Stimulated activated effector memory CD8-positive, alpha-beta T cell treated with anti-CD3 and anti-CD28 coated beads, Interleukin-12 subunit alpha, Interleukin-12 subunit beta, amount 100 ng/mL, for 72 hours (primary cell): ENCODE measurements at regions not wholly inside any gene's neighbourhood (a gene's known extent, or its start where the extent isn't known, plus 50 kb on each side); places are given as distances from the start of the nearest gene placed in this dataset.

Experiments
- ATAC-seq: fragments of 150-1000 bp; cut with Tn5 transposase; 2 replicates; pipeline ENCODE4 v1.10.0; 2021
- DNase-seq, 2 donors: peaks; one replicate each; pipeline ENCODE4 v3.0.0; 2021 to 2022; ENCODE audit warnings: low spot score in 2 of 2
- H3K27ac Mint-ChIP-seq: one replicate; pipeline ENCODE4 v1.8.0; 2022; ENCODE audit warnings: mild to moderate bottlenecking, mixed read lengths
- H3K36me3 Mint-ChIP-seq: one replicate; pipeline ENCODE4 v1.8.0; 2022; ENCODE audit warnings: mild to moderate bottlenecking, mixed read lengths
- H3K4me1 Mint-ChIP-seq: one replicate; pipeline ENCODE4 v1.8.0; 2022; ENCODE audit warnings: mixed read lengths
- H3K4me3 Mint-ChIP-seq: one replicate; pipeline ENCODE4 v1.8.0; 2022; ENCODE audit warnings: mild to moderate bottlenecking, mixed read lengths
- H3K9me3 Mint-ChIP-seq: one replicate; pipeline ENCODE4 v1.8.0; 2022; ENCODE audit warnings: mixed read lengths

DNA sequence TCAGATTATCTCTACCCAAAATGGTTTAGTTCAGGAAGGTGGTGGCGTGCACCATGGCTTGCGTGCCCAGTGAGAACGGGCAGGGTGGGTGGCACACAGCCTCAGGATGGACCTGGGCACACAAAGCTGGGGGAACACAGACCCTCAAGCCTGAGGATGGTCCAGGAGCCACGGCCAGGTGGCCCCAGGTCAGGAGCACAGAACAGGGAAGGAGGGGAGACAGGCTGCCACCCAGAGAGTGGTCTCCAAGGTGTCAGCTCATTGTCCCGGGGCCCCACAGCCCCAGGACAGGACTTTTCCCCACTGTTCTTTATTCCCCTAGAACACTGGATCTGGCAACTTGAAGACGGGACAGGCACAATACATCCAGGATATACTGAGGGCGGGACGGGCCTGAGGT lies 75.6 kb upstream of the MGMT start:
- no peak overlapping the region for H3K27ac Mint-ChIP-seq
- H3K36me3 Mint-ChIP-seq = no peaks in the 10 kb centered on the region
- ATAC-seq (no peak), DNase-seq (no peak)
- H3K4me1 Mint-ChIP-seq = no peaks in the 10 kb centered on the region
- H3K9me3 Mint-ChIP-seq = no peaks in the 10 kb centered on the region
- no peak overlapping the region for H3K4me3 Mint-ChIP-seq

DNA sequence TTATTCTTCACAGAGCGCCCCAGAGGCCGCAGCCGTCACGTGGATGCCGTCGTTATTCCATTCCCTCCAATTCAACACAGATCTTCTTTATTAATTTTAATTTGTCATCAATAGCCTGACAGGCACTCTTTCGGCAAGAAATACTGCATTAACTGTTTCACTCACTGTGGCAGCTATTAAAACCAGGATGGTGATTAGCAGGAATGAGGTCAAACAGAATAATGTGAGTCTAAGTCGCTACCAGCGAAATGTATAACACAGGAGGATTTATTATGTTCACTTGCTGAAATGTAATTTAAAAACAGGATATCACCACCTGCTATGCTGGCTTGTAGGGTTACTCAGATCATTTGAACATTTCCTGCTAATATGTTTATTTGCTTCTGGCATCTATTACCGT lies 74.2 kb upstream of the MGMT start:
- no peaks in the 10 kb centered on the region for H3K4me1 Mint-ChIP-seq
- ATAC-seq (no peak), DNase-seq (no peak)
- H3K36me3 Mint-ChIP-seq = no peaks in the 10 kb centered on the region
- no peak overlapping the region for H3K4me3 Mint-ChIP-seq
- H3K9me3 Mint-ChIP-seq = no peaks in the 10 kb centered on the region
- no peak overlapping the region for H3K27ac Mint-ChIP-seq

DNA sequence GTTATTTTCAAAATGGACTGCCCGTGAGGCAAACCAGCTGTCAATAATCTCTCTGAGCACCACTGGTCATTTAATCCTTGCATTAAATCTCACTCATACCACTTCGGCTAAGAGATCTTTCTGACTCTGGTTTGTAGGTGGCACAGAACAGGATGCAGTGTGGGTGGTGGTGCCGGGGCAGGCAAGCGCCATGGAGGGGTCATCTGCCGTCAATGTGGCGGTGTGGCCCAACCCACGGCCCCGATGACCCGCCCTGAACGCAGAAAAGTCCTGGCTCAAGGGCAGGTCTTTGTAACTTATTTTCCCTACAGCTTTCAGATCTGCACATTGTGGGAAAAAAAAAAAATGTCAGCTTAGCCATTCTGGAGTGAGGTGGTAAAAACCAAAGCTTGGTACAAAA lies 73.2 kb upstream of the MGMT start:
- DNase-seq (no peak), ATAC-seq (no peak)
- no peak overlapping the region for H3K27ac Mint-ChIP-seq
- no peak overlapping the region for H3K4me3 Mint-ChIP-seq
- no peaks in the 10 kb centered on the region for H3K9me3 Mint-ChIP-seq
- no peaks in the 10 kb centered on the region for H3K4me1 Mint-ChIP-seq
- H3K36me3 Mint-ChIP-seq = no peaks in the 10 kb centered on the region

DNA sequence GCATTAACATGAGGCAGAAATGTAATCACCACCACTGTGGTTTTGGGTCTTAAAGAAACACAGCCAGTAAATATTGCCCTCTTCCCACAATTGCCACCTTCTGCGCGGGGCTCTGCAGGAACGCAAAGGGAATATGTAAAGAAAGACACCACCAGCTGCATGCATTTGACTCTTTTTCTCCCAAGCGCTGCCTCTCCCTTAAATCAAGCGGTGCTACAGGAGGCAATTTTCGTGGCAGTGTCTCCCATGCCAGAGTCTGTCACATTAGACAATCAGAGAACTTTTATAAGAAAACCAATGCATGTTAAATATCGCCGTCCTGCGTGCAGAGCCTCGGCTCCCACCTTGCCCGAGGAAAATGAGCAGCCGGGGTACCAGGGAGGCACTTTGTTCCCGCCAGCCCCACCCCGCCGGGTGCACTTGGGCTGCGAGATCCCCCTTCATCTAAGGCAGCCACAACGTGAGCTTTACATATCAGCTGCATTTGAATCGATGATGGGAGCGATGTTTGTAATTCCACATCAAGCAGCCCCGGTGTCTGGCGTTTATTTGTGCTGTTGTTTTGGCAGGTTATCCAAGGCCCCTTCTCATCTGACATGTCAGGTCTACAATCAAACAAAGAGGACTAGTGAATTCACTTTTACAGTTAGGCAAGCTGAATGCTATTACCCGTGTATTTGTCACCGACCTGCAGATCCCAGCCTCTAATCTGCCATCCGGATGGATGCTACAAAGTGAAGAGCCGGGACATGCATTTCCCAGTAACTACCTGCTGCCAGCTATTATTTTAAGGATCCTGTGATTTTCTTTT lies 72.3 kb upstream of the MGMT start:
- no peak for DNase-seq
- H3K4me1 Mint-ChIP-seq = no peaks in the 10 kb centered on the region
- no peak for ATAC-seq
- no peaks in the 10 kb centered on the region for H3K9me3 Mint-ChIP-seq
- no peak overlapping the region for H3K4me3 Mint-ChIP-seq
- no peak overlapping the region for H3K27ac Mint-ChIP-seq
- no peaks in the 10 kb centered on the region for H3K36me3 Mint-ChIP-seq

DNA sequence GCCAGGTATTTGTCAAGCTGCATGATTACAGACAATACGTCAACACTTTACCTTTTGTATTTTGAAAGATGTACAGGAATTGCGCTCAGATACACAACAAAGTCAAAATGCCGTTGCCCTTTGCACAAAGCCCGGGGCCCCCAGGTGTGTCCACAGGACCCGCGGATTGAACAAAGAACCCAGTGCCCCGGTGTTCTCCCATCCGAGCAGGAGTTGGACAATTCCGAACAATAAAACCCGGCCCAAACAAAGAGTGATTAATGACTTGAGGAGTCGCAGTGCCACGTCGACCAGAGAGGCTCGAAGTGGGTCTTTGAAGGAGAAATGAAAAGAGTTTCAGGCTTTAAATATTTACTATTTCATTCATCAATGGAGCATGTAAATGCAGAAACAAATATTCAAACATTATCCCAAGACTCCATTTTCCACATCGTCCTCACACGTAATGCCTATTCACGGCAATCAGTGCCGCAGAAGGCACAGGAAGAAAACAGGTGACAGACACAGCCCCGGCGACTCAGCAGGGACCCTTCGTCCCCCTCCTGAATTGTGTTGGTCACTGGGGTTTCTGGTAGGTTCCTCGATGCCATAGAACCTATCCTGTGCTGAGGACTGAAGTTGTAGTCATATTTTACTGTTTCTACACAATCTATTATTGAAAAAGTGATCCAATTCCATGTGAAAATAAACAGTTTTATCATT lies 70.9 kb upstream of the MGMT start:
- ATAC-seq = no peak
- Mint-ChIP-seq H3K4me3 (no peak overlapping the region), H3K36me3 (no peaks in the 10 kb centered on the region), H3K27ac (no peak overlapping the region), H3K9me3 (no peaks in the 10 kb centered on the region), H3K4me1 (no peaks in the 10 kb centered on the region)
- no peak for DNase-seq

DNA sequence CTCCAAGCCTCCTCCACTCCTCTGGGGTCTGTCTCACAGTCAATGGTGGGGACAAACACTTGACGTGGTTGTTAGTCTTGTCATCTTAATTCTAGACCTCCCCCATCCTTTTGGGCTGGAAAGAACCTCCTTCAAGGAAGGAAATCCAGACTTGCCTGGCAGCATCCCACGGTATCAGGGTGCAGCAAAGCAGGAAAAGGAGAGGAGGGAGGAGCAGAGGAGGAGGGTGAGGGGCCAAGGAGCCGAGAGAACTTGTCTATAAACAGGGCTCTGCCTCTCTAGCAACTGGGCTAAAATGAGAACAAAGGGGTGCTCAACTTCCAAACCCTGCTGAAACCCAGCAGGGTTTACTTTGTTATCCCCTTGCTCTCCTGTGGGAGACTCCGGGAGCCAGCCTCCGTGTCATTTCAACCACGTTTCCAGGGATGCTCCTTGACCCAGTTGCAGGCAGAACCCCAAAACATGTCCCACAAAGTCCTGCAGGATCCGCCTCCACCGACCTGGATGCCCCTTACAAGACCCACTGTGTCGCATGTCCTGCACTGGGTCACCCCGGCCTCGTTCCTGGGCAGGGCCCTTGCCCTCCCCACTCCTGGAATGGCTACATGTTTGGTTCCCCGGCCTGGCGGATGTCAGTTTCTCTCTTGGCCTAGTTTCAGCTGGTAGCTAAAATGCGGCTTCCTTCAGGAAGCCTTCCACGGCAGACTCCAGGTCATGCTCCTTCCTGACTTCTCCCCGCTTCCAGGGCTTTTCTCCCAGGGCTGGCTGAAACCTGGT lies 69.7 kb upstream of the MGMT start:
- H3K27ac Mint-ChIP-seq = no peak overlapping the region
- no peak for DNase-seq
- H3K4me1 Mint-ChIP-seq = no peaks in the 10 kb centered on the region
- H3K36me3 Mint-ChIP-seq = no peaks in the 10 kb centered on the region
- H3K9me3 Mint-ChIP-seq = no peaks in the 10 kb centered on the region
- no peak for ATAC-seq
- H3K4me3 Mint-ChIP-seq = no peak overlapping the region

GRCh38 chr10:129398711-129399141 lies 68.3 kb upstream of the MGMT start:
- no peak overlapping the region for H3K27ac Mint-ChIP-seq
- H3K36me3 Mint-ChIP-seq = no peaks in the 10 kb centered on the region
- no peaks in the 10 kb centered on the region for H3K9me3 Mint-ChIP-seq
- ATAC-seq (no peak), DNase-seq (no peak)
- H3K4me3 Mint-ChIP-seq = no peak overlapping the region
- no peaks in the 10 kb centered on the region for H3K4me1 Mint-ChIP-seq

- no peaks in the 10 kb centered on the region for H3K4me1 Mint-ChIP-seq
- H3K4me3 Mint-ChIP-seq = no peak overlapping the region
- H3K27ac Mint-ChIP-seq = no peak overlapping the region
- H3K36me3 Mint-ChIP-seq = no peaks in the 10 kb centered on the region
- no peaks in the 10 kb centered on the region for H3K9me3 Mint-ChIP-seq
- ATAC-seq = no peak
- no peak for DNase-seq
Observed at GRCh38 chr10:129400426-129400825, 66.6 kb upstream of the MGMT start.

DNA sequence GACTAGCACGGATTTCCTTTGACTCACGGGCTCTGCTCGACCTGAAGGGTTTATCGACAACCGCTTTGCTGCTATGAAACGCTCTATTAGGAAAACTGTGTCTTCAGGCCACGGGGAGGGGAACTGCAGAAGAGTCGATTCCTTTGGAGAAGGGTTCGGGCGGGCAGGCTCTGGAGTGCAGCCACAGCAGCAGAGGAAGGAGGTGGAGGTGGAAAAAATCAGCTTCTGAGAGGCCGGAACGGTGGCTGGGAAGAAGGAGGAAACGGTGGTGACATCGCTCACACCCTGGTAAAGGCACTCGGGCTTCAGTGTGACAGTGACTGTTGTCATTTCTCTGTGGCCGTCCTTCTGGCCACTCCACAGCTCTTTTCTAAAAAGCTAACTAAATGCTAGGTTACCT lies 64.6 kb upstream of the MGMT start:
- H3K9me3 Mint-ChIP-seq = no peaks in the 10 kb centered on the region
- no peak for ATAC-seq
- no peak for DNase-seq
- no peak overlapping the region for H3K27ac Mint-ChIP-seq
- H3K4me3 Mint-ChIP-seq = no peak overlapping the region
- H3K4me1 Mint-ChIP-seq = no peaks in the 10 kb centered on the region
- H3K36me3 Mint-ChIP-seq = no peaks in the 10 kb centered on the region

DNA sequence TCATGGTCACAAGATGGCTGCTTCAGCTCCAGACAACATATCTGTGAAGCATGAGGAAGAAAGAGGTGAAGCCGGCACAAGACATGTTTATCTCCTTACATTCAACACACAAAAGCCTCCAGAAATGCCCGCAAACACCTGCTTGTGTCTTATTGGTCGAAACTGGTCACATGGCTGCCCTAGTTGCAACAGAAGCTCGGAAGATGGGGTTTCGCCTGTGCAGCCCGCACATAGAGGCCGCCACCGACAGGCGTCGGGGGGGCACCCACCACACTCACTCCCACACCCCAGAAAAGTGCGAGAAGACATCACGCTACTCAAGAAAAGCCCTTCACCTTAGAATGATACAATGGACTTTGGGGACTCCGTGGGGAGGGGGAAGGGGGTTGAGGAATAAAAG lies 63.0 kb upstream of the MGMT start:
- H3K27ac Mint-ChIP-seq = no peak overlapping the region
- no peaks in the 10 kb centered on the region for H3K4me1 Mint-ChIP-seq
- H3K36me3 Mint-ChIP-seq = no peaks in the 10 kb centered on the region
- H3K4me3 Mint-ChIP-seq = no peak overlapping the region
- H3K9me3 Mint-ChIP-seq = no peaks in the 10 kb centered on the region
- ATAC-seq (no peak), DNase-seq (no peak)

DNA sequence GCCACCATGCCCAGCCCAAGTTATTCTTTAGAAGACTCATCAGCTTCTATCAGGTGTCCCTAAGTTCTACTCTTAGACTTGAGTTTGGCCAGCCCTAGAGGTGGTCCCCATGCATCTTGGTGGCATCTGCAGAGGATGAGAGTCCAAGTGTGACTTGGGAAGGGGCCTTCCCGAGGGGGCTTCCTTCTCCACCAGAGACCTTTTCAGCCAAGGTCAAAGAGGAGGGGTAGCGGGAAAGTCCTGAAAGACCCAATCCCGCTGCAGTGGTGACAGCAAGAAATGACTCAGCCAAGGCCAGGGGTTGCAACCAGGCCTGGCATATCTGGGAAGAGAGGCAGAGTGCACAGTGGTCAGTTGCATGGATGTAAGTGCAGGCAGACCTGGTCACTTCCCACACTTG lies 61.7 kb upstream of the MGMT start:
- Mint-ChIP-seq H3K9me3 (no peaks in the 10 kb centered on the region), H3K4me3 (no peak overlapping the region), H3K36me3 (no peaks in the 10 kb centered on the region), H3K4me1 (no peaks in the 10 kb centered on the region), H3K27ac (no peak overlapping the region)
- ATAC-seq (no peak), DNase-seq (no peak)

DNA sequence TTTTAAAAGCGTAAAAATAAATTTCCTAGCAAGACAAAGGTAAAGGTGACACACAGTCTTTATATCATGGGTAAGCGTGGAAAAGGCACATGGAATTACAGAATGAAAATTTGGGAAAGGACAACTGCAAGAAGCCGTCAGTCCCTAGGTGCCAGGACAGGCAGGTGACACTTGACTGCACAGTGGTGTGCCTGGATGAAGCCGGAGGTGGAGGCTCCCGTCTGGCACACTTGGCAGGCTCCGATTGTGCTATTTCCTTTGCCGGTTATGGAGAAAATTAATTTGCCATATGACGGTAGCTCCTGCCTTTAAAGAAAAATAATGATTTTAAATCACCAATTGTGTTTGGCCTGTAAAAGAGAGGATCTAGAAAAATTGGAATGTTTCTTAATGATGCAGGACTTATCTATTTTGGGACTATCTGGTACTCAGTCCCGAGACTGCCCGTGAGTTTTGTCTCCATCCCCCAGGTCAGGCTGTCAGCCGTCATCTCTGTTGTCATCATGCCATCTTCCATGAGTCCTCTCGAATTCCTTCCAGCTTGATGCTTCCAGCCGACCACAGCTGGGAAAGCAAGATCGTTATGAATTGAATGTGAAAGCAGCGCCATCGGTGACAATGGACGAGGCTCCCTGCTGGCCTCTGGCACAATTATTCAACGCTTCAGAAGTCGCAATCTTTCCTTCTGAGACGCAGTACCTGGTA lies 56.2 kb upstream of the MGMT start:
- Mint-ChIP-seq H3K4me3 (no peak overlapping the region), H3K9me3 (no peaks in the 10 kb centered on the region), H3K36me3 (no peaks in the 10 kb centered on the region), H3K4me1 (no peaks in the 10 kb centered on the region), H3K27ac (no peak overlapping the region)
- ATAC-seq (no peak), DNase-seq (no peak)

DNA sequence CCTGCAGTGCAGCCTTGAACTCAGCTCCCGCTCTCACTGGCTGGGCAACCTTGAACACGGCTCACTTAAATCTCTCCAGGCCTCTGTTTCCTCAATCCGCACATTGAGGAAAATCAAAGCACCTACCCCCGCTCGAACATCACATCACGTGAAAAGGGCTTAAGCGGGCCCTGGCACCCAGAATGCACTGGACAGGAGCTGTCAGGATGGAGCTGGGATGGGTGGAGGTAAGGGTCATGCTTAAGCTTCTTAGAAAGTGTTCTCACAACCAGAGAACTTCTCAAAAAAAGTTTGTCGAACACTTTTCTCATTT lies 55.7 kb upstream of the MGMT start:
- Mint-ChIP-seq H3K4me1 (no peaks in the 10 kb centered on the region), H3K9me3 (no peaks in the 10 kb centered on the region), H3K4me3 (no peak overlapping the region), H3K36me3 (no peaks in the 10 kb centered on the region), H3K27ac (no peak overlapping the region)
- ATAC-seq (no peak), DNase-seq (no peak)

DNA sequence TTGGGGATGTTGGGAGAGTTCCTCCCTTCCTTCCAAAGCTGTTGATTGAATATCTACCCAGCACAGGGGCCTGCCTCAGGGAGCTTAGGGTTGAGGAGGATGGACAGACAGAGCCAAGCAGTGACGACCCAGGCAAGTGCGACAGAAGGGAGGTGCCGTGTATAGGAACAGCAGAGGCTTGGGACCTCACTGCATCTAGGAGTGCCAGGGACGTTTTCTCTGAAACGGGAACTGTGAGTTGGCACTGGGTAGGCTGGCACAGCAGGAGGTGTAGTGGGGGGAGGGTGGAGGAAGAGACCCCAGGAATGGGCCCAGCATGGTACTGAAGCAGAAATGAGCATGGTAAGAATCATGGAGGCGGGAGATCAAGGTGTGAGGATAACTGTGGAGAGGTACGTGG lies 55.3 kb upstream of the MGMT start:
- no peak for ATAC-seq
- Mint-ChIP-seq H3K9me3 (no peaks in the 10 kb centered on the region), H3K4me1 (no peaks in the 10 kb centered on the region), H3K36me3 (no peaks in the 10 kb centered on the region), H3K4me3 (no peak overlapping the region), H3K27ac (no peak overlapping the region)
- no peak for DNase-seq

DNA sequence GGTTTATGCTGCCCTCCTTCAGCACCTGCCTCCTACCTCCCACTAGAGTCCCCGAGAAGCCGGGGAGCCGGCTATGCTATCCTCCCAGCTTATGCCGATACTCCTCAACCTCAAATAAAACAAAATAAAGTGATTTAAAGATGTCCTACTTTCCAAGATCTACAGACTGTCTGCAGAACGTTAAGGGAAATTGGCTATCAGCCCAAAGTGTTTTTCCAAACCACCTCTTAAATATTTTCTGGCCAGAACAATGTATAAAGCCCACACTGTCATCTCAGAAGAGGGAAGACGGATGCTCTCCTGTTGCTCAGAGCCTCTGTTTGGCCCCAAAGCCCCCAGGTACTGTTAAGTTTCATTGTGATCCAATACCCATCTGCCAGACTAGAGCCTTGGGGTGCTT lies 54.0 kb upstream of the MGMT start:
- Mint-ChIP-seq H3K27ac (no peak overlapping the region), H3K4me3 (no peak overlapping the region), H3K4me1 (no peaks in the 10 kb centered on the region), H3K9me3 (no peaks in the 10 kb centered on the region), H3K36me3 (no peaks in the 10 kb centered on the region)
- ATAC-seq = no peak
- DNase-seq = no peak
